ENCODE measurements at regions not wholly inside any gene's neighbourhood (a gene's known extent, or its start where the extent isn't known, plus 50 kb on each side); places are given as distances from the start of the nearest gene placed in this dataset.

GRCh38 chr18:25010623-25011374 is 341.2 kb downstream of the ZNF521 start:
- no peak overlapping the region for H2BK5ac ChIP-seq (ENCODE audit: low read depth, low read length)
- no peak overlapping the region for H4K8ac ChIP-seq (ENCODE audit: extremely low read depth, insufficient read depth, low read length)
- H4K5ac ChIP-seq (ENCODE audit: insufficient read length, low read depth, low read length), result no peak overlapping the region
- ChIA-PET POLR2A (ENCODE audit: partially characterized antibody) (no interaction called here), CTCF (ENCODE audit: partially characterized antibody) (no interaction called here)
- no peak overlapping the region for H3K18ac ChIP-seq (ENCODE audit: extremely low read depth, low read length)
- no peak overlapping the region for H2BK12ac ChIP-seq (ENCODE audit: low read depth, low read length)
- H4K91ac ChIP-seq (replicated peaks; ENCODE audit: insufficient read length, low read length), result no peak overlapping the region
- H3K27me3 ChIP-seq (replicated peaks in 1 of 4; ENCODE audit: control insufficient read depth in 3 of 4, extremely low read depth in 1 of 4, insufficient read depth in 3 of 4, low read length in 3 of 4), result no peaks in the 10 kb centered on the region
- H3K9ac ChIP-seq (replicated peaks in 1 of 4; ENCODE audit: extremely low read depth in 1 of 4, low read depth in 3 of 4, low read length in 3 of 4), result no peak overlapping the region
- H3K23me2 ChIP-seq (ENCODE audit: low read depth, low read length), result no peaks in the 10 kb centered on the region
- no peak overlapping the region for H3K23ac ChIP-seq (ENCODE audit: insufficient read length)
- H3K9me3 ChIP-seq (ENCODE audit: insufficient read depth in 2 of 2, low read depth in 1 of 2, low read length in 1 of 2), result peaks cover 3 to 4% of the 10 kb centered on the region in 2 experiments; a peak in 1 of 4 replicates
- no peak overlapping the region for H3K4me3 ChIP-seq (ENCODE audit: extremely low read depth in 1 of 4, insufficient read depth in 2 of 4, low read depth in 3 of 4, low read length in 4 of 4)
- H3K27ac ChIP-seq (ENCODE audit: low read depth, low read length), result no peak overlapping the region
- FAIRE-seq (no peak), DNase-seq (ENCODE audit: low read depth in 1 of 2, low spot score in 2 of 2) (no peak)
- no peaks in the 10 kb centered on the region for H3K36me3 ChIP-seq (ENCODE audit: control insufficient read depth in 2 of 4, insufficient read depth in 4 of 4, low read length in 3 of 4)
- H2BK120ac ChIP-seq (replicated peaks; ENCODE audit: low read depth, low read length), result no peak overlapping the region
- no peak overlapping the region for H3K4ac ChIP-seq (replicated peaks; ENCODE audit: insufficient read length, low read depth, low read length)
- no peak overlapping the region for H2BK20ac ChIP-seq (ENCODE audit: low read length)
- H3K14ac ChIP-seq (ENCODE audit: insufficient read length), result no peak overlapping the region
- no peaks in the 10 kb centered on the region for H3K79me2 ChIP-seq (ENCODE audit: control insufficient read depth in 1 of 2, insufficient read depth in 2 of 2, low read length in 2 of 2)
- no peaks in the 10 kb centered on the region for H3K79me1 ChIP-seq (ENCODE audit: low read depth, low read length)
- H2AFZ ChIP-seq (ENCODE audit: low read length), result no peak overlapping the region
- no peak overlapping the region for H2BK15ac ChIP-seq (ENCODE audit: low read length)
- no peaks in the 10 kb centered on the region for H3K4me1 ChIP-seq (replicated peaks in 1 of 4; ENCODE audit: control insufficient read depth in 3 of 4, insufficient read depth in 4 of 4, low read length in 3 of 4)
- no peak overlapping the region for H2AK5ac ChIP-seq (ENCODE audit: low read depth, low read length)
- WGBS, 2 experiments (ENCODE audit: extremely low coverage in 1 of 2, insufficient coverage in 1 of 2, insufficient read length in 1 of 2, insufficient replicate concordance in 2 of 2, low coverage in 1 of 2, low lambda C conversion rate in 2 of 2, missing lambda C conversion rate in 1 of 2), result 81% methylated on average over 4 of the region's 4 CpGs; no CpG with 5 or more reads in 1 of the 2 experiments
- no peaks in the 10 kb centered on the region for H4K20me1 ChIP-seq (replicated peaks in 1 of 2; ENCODE audit: control insufficient read depth in 1 of 2, insufficient read depth in 2 of 2, low read length in 2 of 2)
- no peak overlapping the region for H3K56ac ChIP-seq (replicated peaks; ENCODE audit: insufficient read length, low read depth, low read length)
- no peak overlapping the region for H3K4me2 ChIP-seq (ENCODE audit: insufficient read depth in 1 of 2, low read depth in 2 of 2, low read length in 2 of 2)
- TF ChIP-seq NRF1 (IDR thresholded peaks at IDR 0.05; ENCODE audit: low read depth, low read length), result no peak
- TF ChIP-seq KDM5A (IDR thresholded peaks at IDR 0.05; ENCODE audit: low read length), result no peak
- no peak for TF ChIP-seq BRCA1 (IDR thresholded peaks at IDR 0.05; ENCODE audit: low read depth, low read length)
